GM12878 (cell line): ENCODE measurements at regions not wholly inside any gene's neighbourhood (a gene's known extent, or its start where the extent isn't known, plus 50 kb on each side); places are given as distances from the start of the nearest gene placed in this dataset.

Experiments used
- CHD1 ChIP-seq: IDR thresholded peaks from 2 replicates; pipeline ENCODE4 v1.6.1; 2012; ENCODE audit warnings: low read depth, low read length, improper control_type of control experiment
- HCFC1 ChIP-seq: fragments of 150-350 bp; IDR thresholded peaks from 2 replicates; pipeline ENCODE4 v1.6.1; 2014; ENCODE audit warnings: low read length
- HDAC2 ChIP-seq: fragments of 200-600 bp; sonication (generic); IDR thresholded peaks from 2 replicates; pipeline ENCODE4 v1.6.1; 2017
- IKZF2 ChIP-seq, 2 experiments: fragments of 450-650 bp; IDR thresholded peaks; 2 replicates each; pipeline ENCODE4 v1.6.1; 2017; ENCODE audit warnings: mild to moderate bottlenecking in 2 of 2, moderate library complexity in 2 of 2
- NFYA ChIP-seq: IDR thresholded peaks from 2 replicates; pipeline ENCODE4 v1.6.1; 2011; ENCODE audit warnings: low read depth, mild to moderate bottlenecking, low read length, improper control_type of control experiment, borderline replicate concordance
- RB1 ChIP-seq: fragments of 450-650 bp; formaldehyde crosslinking; IDR thresholded peaks from 2 replicates; pipeline ENCODE4 v1.6.1; 2017; ENCODE audit warnings: mild to moderate bottlenecking, borderline replicate concordance
- SP1 ChIP-seq: IDR thresholded peaks from one replicate; pipeline ENCODE4 v1.6.1; 2011; ENCODE audit warnings: low read depth, low read length
- STAT3 ChIP-seq: IDR thresholded peaks from 2 replicates; pipeline ENCODE4 v1.6.1; 2011; ENCODE audit warnings: low read depth, low read length, improper control_type of control experiment
- ZNF274 ChIP-seq: IDR thresholded peaks from one replicate; pipeline ENCODE4 v1.8.0; 2011; ENCODE audit not compliant: insufficient read length, insufficient read depth
- ZZZ3 ChIP-seq: IDR thresholded peaks from 2 replicates; pipeline ENCODE4 v1.6.1; 2011; ENCODE audit warnings: low read depth; ENCODE audit not compliant: control insufficient read depth, insufficient read length
- TF ChIP-seq, protein P1 (sequence below): fragments of 150-350 bp; IDR thresholded peaks from 2 replicates; pipeline ENCODE4 v1.6.1; 2016; ENCODE audit warnings: low read depth, low read length
- TF ChIP-seq, protein P2 (sequence below): IDR thresholded peaks from 2 replicates; pipeline ENCODE4 v1.6.1; 2012; ENCODE audit warnings: low read depth, low read length, improper control_type of control experiment
- TF ChIP-seq, protein P3 (sequence below): fragments of 450-650 bp; formaldehyde crosslinking; IDR thresholded peaks from 2 replicates; pipeline ENCODE4 v1.4.0; 2022; ENCODE audit warnings: mild to moderate bottlenecking, moderate library complexity
- TF ChIP-seq, protein P4 (sequence below): IDR thresholded peaks from 2 replicates; pipeline ENCODE4 v1.6.1; 2012; ENCODE audit warnings: low read depth, low read length, improper control_type of control experiment

DNA sequence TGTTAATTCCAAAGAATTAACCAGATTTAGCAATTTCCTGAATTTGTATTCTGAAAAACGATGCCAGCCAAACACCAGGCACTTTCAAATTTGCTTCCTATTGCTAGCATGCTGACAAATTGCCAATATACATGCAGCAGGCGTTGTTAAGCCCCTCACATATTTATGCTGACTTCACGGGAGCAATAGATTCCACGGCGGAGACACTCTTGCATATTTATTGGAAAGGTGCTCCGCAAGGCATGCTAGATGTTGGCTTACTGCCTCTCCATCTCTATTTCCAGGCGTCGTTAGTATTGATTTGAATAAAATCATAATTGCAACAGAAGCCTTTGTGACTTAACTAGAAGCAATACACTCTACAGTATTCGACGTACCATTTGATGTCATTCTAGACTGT is 211.0 kb upstream of the IRX5 start (continued):
- TF ChIP-seq, protein P1, sequence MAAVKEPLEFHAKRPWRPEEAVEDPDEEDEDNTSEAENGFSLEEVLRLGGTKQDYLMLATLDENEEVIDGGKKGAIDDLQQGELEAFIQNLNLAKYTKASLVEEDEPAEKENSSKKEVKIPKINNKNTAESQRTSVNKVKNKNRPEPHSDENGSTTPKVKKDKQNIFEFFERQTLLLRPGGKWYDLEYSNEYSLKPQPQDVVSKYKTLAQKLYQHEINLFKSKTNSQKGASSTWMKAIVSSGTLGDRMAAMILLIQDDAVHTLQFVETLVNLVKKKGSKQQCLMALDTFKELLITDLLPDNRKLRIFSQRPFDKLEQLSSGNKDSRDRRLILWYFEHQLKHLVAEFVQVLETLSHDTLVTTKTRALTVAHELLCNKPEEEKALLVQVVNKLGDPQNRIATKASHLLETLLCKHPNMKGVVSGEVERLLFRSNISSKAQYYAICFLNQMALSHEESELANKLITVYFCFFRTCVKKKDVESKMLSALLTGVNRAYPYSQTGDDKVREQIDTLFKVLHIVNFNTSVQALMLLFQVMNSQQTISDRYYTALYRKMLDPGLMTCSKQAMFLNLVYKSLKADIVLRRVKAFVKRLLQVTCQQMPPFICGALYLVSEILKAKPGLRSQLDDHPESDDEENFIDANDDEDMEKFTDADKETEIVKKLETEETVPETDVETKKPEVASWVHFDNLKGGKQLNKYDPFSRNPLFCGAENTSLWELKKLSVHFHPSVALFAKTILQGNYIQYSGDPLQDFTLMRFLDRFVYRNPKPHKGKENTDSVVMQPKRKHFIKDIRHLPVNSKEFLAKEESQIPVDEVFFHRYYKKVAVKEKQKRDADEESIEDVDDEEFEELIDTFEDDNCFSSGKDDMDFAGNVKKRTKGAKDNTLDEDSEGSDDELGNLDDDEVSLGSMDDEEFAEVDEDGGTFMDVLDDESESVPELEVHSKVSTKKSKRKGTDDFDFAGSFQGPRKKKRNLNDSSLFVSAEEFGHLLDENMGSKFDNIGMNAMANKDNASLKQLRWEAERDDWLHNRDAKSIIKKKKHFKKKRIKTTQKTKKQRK = no peak
- no peak for TF ChIP-seq ZZZ3
- no peak for TF ChIP-seq STAT3
- no peak for TF ChIP-seq SP1
- TF ChIP-seq HCFC1 = no peak
- TF ChIP-seq NFYA = no peak
- TF ChIP-seq RB1 = no peak
- TF ChIP-seq, protein P2, sequence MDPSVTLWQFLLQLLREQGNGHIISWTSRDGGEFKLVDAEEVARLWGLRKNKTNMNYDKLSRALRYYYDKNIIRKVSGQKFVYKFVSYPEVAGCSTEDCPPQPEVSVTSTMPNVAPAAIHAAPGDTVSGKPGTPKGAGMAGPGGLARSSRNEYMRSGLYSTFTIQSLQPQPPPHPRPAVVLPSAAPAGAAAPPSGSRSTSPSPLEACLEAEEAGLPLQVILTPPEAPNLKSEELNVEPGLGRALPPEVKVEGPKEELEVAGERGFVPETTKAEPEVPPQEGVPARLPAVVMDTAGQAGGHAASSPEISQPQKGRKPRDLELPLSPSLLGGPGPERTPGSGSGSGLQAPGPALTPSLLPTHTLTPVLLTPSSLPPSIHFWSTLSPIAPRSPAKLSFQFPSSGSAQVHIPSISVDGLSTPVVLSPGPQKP = no peak
- TF ChIP-seq IKZF2 (IDR thresholded peaks at IDR 0.05) = no peak
- TF ChIP-seq HDAC2 = no peak
- TF ChIP-seq CHD1 = no peak
- TF ChIP-seq, protein P3, sequence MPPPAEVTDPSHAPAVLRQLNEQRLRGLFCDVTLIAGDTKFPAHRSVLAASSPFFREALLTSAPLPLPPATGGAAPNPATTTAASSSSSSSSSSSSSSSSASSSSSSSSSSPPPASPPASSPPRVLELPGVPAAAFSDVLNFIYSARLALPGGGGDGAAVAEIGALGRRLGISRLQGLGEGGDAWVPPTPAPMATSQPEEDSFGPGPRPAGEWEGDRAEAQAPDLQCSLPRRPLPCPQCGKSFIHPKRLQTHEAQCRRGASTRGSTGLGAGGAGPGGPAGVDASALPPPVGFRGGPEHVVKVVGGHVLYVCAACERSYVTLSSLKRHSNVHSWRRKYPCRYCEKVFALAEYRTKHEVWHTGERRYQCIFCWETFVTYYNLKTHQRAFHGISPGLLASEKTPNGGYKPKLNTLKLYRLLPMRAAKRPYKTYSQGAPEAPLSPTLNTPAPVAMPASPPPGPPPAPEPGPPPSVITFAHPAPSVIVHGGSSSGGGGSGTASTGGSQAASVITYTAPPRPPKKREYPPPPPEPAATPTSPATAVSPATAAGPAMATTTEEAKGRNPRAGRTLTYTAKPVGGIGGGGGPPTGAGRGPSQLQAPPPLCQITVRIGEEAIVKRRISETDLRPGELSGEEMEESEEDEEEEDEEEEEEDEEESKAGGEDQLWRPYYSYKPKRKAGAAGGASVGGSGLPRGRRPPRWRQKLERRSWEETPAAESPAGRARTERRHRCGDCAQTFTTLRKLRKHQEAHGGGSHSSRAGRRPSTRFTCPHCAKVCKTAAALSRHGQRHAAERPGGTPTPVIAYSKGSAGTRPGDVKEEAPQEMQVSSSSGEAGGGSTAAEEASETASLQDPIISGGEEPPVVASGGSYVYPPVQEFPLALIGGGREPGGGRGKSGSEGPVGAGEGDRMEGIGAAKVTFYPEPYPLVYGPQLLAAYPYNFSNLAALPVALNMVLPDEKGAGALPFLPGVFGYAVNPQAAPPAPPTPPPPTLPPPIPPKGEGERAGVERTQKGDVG (CRISPR knock-in tag) = no peak
- no peak for TF ChIP-seq ZNF274
- TF ChIP-seq, protein P4, sequence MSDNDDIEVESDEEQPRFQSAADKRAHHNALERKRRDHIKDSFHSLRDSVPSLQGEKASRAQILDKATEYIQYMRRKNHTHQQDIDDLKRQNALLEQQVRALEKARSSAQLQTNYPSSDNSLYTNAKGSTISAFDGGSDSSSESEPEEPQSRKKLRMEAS = no peak
